IPS-NIHi7 (cell line): ENCODE measurements at regions not wholly inside any gene's neighbourhood (a gene's known extent, or its start where the extent isn't known, plus 50 kb on each side); places are given as distances from the start of the nearest gene placed in this dataset.

Experiments
- DNase-seq: peaks from one replicate; pipeline ENCODE4 v3.0.0; 2012; ENCODE audit warnings: mixed read lengths; ENCODE audit errors: extremely low spot score

DNA sequence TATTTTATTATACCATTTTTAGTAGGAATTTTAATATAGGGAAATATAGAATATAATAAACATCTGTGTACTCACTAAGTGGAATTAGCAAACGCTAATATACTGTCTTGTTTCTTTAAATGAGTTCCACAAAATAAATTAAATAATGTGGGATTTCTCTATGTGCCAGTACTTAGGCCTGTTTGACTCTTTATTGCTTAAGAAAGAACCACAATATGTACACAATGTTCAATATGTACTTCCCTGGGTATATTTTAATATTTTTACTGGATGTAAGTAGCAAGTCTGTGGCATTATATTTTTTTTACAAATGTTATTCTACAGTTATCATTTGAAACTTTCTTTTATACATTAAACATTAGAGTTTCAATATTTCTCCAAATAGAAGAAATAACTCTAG is 92.5 kb upstream of the CARD18 start:
- no peak for DNase-seq

DNA sequence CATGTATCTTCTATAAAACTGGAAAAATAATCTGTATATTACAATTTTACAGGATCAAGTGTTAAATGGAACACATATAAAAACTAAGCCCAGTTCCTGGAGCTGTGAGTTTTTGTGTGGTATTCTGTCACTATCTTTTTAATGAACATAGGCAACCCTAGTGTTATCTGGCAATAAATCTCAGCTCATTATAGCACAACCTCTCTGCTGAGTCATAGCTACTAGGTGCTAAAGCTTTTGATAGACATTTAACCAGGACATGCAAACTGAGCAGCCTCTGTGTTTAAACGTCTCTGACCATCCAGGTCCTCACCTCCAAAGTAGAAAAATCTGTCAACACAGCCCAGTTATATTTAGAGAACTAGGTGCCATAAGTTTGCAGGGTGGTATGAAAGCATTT is 91.0 kb upstream of the CARD18 start:
- DNase-seq, result no peak

DNA sequence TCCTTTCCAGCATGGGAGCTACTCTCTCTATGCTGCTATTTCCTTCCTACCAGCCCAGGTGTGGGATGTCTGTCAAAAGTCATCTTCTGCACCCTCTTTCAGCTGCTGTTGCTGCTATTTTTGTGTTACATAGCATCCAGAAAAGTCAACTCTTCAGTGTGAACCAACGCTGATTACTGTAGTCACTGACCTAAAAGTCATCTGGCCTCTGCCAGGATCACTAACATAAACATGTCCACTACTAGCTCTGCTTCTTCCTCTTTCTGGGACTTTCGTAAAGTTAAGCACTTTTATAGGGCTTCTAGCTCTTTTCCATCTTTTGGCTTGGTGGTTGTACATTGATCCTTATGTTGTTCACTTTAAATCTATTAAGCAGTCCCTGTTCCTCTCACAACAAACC is 90.2 kb upstream of the CARD18 start:
- DNase-seq, result no peak

DNA sequence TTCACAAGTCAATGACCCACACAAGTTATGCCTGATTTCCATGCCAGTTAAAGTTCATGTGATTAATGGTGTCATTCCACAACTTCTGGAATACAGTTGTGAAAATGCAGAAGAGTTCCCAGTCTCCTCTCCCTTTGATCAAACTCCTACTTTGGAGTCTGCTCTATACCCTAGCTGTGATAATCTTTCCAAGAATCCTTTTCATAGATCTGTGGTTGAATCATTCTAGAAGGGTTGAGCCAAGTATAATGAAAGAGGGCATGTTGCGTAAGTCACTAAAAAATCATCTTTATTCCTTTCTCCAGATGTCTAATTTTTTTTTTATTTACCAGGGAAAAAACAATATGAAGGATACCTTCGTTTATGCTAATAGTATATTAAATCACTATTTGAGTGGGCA is 89.7 kb upstream of the CARD18 start:
- no peak for DNase-seq

DNA sequence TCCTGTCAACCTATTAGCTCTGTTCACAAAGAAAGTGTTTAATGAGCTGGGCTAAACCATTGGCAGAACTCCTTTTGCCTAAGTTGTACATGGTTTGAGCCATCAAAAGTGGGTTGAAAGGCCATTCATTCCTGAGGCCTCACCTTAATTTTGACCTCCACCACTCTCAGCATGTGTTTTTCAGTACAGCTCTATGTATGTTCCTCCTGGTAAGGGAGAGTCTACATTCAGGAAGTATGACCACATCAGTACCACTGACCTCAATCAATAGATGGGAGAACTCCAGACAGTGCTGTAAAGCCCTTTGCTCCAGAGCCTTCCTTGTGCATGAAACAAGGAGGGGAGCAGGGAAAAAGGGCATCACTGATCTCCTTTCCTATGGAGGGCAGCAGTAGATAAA is 87.8 kb upstream of the CARD18 start:
- no peak for DNase-seq

DNA sequence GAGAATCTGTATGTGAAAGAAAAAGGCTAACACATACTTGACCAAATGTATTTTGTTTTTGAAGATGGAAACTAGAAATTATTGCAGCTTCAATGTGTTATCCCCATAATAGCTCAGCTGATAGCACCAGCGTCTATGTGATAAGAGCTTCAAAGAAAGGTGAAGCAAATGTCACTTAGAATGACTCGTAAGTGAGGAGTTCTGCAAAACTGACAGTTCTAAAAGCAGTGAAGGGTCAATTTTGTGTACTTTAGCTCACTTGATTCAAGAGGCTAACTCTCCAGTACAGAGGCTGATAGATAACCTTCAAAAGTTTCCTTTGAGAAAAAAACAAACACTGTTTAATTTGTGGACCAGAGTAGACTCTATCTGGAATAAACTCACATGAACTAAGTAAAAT is 87.2 kb upstream of the CARD18 start:
- DNase-seq, result no peak

DNA sequence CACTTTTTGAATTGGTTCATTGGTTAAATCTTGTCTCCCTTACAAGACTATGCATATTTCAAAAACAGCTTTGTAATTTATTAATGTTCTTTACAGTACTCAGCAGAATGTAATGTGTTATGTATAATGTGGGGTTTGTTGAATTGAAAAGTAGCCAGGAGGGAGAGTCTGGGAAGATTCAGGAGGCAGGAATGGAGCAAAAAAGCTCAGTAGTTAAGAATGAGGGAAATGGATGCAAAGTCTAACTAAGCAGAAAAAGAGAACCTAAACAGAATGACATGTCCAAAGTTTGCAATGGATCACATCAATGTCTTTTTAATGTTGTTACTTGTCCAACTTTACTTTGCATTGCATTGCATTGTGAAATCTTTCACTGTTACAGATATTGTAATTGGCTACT is 86.5 kb upstream of the CARD18 start:
- DNase-seq, result no peak

DNA sequence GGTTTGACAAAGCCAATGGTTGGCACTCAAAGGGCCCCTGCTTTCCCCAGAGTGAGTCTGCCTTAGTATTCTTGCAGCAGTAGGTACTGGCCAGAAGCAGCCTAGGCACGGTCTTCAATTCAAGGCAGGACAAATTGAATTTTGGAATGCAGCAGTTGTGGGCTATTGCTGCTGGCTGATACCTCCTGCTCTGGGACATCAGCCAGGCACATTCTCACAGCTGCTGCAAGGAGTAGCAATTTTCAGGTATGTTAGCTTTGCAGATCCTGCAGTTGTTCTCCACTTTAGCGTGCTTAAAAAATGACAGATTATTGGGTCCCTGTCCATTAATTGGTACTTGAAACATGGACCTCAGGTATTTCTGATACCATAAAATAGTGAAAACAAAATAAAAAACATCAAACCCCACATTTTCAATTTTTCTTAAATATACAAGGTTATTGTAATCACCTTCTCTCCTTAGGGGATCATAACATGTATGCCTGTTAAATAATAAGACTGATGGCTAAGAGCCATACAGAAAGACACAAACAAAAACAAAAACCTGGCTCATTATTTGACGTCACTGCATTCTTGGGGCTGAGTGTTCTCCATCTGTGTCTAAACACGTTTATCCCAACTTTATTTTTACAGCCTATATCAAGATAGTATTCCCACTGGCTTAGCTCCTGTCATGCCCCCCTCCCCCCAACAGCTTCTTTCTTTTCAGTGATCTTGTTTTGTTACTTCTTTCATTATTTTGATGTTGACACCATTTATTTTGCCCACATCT is 85.1 kb upstream of the CARD18 start:
- no peak for DNase-seq

DNA sequence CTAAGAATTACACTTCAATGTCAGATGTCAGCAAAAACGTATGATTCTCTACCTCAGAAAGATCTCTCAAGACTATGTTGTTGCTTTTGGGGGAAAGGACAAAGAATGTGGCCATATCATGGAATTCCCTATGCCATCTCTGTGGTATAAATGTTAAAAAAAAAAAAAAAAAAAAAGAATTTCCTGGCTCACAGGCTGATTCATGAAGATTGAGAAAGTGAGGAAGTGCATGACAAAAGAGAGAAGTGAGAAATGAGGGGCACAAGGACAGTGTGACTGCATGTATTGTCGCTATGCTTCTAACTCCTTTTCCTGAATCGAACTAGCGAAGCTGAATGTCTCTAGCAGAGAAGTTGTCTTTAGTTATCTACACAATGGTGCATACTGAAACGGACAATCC is 80.6 kb upstream of the CARD18 start:
- DNase-seq, result no peak

DNA sequence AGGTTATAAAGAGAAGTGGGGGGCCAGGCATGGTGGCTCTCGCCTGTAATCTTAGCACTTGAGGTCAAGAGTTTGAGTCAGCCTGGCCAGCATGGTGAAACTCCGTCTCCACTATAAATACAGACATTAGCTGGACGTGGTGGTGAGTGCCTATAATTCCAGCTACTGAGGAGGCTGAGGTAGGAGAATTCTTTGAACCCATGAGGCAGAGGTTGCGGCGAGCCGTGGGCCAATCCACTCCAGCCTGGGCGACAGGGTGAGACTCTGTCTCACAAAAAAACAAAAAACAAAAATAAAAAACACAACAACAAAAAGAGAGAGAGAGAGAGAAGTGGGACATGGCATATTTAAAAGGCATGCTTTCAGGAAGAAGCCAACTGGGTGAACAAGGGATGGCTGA is 80.1 kb upstream of the CARD18 start:
- no peak for DNase-seq

DNA sequence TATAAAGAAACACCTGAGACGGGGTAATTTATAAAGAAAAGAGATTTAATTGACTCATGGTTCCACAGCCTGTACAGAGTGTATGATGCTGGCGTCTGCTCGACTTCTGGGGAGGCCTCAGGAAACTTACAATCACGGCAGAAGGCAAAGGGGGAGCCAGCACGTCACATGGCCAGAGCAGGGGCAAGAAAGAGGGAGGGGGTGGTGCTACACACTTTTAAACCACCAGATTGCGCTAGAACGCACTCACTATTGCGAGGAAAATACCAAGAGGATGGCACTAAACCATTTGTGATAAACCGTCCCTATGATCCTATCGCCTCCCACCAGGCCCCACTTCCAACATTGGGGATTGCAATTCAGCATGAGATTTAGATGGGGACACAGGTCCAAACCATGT is 79.7 kb upstream of the CARD18 start:
- DNase-seq, result no peak

DNA sequence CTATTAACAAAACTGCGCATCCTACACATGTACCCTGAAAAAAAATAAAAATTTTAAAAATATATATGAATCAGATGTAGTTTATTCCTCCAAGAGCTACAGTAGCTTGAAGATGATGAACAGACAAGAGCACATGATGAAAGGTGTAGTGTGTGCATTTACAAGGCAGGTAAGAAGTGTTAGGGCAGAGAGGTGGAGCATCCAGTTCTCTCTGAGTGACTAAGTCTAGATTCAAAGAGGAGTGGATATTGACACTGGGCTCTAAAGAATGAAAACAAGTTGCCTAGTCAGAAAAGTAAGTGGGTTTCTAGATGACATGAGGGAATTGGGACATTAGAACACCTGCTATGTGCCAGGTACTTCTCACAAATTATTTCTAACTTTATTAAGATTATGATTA is 76.0 kb upstream of the CARD18 start:
- DNase-seq, result no peak

DNA sequence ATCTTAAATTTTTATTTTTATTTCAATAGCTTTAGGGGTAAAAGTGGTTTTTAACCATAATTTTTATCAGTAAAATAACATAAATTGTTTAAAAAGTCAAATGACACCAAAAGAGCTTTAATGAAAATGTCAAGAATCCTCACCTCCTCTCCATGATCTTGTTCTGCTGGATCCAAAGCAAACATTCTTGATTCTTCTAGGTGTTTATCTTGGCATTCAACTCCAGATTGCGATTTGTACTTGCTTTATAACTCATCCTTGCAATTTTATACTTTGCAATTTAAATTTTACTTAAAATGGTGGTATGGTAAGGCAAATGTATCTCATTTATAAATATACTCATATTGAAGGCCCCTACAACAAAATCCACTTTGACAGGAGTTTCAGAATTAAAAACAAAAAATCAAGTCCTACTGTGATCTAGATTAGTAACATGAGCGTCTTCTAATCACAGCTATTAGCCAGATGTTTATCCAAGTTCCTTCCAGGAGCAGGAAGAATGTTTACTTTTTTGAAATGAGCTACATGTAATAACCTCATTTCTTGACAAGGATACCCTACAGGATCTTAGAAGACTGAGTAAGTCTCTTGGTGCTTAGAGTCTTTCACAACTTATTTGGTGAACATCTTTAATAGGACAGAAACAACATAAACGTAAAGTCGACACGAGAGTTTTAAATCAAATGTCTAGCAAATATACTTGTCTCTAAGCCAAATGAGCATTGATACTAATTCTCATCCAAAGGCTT is 72.4 kb upstream of the CARD18 start:
- no peak for DNase-seq

DNA sequence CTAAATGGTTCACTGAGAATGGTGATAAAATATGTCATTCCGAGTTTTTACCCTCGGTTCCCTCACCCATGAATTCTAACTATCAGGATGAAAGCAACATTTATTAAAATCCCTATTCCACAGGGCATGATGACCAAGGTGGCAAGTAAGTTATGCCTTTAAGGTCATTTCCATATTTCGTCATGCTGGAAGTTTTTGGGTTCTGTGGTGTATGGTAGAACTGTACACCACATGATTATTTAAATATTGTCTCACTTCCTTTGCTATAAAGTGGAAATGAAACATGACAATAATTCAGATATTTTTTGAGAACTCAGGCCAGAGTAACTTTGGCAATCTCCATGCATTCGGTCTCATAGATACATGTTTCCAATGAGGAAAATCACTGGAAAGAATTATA is 68.5 kb upstream of the CARD18 start:
- DNase-seq, result no peak

DNA sequence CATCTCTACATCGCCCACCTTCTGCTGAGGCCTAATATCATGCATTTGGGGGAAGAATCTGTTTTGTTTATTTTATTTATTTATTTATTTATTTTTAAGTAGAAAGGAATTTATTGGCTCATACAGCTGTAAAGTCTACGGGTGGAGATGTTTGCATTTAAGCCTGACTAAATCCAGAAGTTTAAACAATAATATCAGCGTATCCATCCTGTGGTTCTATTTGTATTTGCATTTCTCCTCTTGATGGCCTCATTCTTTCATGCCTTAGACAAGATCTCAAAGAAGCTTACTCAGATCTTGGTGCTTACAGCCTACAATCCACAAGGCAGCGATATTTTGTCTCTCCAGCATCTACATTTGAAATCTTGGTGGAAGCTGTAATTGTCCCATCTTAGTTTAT is 67.1 kb upstream of the CARD18 start:
- no peak for DNase-seq

DNA sequence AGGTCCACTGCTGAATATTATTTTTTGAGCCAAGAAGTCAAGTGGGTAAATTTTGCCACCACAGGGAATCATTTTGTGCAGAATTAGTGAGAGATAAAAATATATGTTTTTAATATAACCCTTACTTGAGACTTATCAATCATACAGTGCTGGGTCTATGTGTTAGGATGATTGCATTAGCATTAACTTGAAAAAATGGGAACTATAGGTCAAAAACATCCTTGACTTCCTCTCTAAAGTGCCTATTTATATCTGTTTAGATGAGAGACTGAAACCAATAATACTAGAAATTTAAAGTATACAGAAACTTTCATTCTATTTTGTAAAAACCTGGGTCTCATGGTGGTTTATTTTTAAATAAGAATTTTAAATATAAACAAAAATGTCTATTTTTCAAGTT is 65.1 kb upstream of the CARD18 start:
- DNase-seq, result no peak

DNA sequence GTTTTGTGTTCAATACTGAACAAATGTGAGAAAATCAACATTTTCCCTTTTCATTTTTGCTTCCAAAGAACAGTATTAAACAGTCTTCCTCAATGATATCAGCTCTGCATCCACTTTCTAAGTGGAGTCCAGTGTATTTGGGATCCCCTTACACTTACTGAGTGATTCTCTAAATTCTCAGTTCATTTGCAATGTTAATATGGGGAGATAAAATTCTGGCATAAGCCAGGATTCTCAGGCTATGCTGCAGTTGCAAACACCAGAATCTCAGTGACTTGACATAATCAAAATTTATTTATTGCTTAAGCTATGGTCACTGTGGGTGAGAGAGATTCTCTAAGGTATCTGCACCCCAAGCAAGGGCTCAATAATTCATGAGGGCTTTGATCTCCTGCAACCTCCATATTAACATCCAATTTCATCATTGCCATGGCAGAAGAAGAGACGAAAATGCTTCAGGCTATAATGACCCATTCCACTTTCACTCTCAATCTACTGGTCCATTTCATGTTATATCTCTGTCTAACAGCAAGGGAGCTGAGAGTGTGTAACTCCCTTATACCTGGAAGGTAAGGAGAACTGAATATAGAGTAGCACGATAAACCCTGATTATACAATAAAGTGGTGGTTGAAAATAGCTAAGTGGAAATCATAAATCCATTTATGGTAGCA is 64.1 kb upstream of the CARD18 start:
- no peak for DNase-seq

DNA sequence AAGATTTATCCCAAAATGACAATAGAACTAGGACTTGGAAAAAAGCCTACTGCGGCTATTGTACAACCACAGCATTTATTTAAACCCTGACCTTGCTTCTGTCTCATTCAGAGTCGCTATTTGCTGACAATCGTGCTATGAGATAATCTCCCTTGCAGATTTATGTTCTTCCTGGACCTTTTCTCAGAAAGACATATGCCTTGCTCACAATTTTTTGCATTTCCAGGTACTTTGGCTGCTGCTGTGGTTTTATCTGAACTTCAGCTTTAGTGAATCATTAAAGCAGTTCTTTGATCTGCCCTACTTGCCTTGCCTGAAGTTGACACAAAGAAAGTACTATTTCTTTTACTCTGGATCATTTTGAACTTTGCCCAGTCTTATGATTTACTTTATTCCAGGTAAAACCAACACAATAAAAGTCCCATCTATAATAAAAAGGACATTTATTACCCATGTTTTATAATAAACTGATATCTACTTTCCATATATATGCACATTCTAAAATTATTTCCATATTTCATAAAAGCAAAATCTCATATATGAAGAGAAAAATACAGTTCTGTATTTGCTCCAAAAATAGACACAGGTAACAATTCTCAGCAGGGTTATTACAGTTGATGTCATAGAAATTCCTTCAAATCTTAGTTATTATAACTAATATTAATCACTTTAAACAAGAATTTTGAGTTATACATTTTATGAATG is 63.4 kb upstream of the CARD18 start:
- DNase-seq, result no peak

DNA sequence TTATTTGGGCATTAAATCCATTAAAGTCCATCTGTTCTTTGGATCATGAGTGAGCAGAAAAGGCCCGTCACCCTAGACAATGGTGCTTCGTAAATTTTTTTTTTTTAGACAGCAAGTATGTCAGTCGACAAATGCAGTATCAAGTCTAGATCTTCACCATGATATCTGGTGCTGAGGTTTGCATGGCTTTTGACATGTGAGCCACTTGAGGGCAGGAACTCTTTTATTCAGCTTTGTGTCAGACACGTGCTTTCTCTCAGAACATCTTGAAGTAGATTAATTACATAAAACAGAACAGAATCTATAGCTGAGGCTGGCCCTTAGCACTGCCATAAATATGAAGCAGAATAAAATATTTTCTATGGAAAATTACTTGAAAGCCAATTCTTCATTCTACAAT is 62.9 kb upstream of the CARD18 start:
- no peak for DNase-seq

DNA sequence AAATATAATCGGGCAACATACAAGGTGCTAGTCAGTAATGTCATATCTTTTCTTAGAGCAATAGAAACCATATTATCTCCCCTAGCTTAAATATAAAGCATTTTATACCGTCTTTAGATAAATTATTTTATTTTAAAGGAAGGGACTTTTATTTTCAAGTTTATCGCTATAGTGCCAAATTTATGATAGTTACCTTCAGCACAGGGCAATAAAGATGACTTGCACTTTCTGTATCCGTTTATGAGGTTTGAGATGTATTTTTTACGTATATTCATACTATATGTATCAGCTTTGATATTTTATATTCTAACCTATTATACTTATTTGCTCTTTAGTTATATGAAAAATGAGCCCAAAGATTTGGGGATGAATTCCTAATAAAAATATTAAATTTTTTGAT is 61.6 kb upstream of the CARD18 start:
- DNase-seq, result no peak

DNA sequence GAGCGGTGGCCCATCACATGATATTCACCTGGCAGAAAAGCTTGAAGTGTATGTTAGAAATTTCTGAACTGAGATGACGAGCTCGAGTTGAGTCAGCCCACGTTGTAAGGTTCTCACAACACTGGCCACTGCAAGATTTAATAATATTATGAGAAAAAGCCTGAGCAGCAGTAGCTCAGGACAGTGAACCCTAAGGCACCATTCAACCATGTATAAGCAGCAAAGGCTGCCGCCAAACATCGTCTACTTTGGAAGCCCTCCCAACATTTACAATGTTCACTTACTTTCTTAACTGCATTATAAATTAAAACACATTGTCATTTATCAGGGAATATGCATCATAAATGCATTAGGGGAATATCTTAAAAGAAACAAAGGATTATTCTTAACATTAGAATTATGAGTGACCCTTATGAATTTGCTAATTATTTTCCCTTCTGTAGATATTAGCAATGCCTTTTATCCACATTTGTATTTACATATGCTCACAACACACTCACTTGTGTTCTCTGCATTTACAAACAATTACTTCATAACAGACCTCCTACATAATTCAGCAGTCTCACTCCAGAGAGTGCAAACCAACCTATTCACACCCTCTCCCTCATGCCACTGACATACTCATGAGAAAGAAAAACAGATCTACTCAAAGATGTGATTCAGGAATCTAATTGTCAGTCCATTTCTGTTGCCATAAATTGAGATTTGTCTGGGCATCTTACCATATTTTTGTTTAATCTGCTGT is 57.7 kb upstream of the CARD18 start:
- DNase-seq, result no peak

DNA sequence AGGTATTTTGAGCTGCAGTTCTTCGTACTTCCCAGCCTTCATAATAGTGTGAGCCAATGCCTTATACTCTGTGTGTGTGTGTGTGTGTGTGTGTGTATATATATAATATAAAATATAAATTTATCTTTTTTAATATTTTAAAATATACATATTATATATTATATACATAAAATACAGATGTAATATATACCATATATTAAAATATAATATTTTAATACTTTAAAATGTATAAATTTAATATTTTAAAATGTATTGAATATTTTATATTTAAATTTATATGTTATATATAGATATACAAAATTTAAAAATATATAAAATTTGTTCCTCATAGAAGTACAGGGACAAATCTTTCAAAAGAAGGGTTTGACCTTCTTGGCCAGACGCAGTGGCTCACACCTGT is 53.7 kb upstream of the CARD18 start:
- DNase-seq, result no peak
